Endothelial cell (in vitro differentiated cells): ENCODE measurements at regions not wholly inside any gene's neighbourhood (a gene's known extent, or its start where the extent isn't known, plus 50 kb on each side); places are given as distances from the start of the nearest gene placed in this dataset.

ENCODE experiments used
- DNase-seq: peaks from one replicate; pipeline ENCODE4 v3.0.0; 2021; ENCODE audit warnings: low spot score
- H3K27ac Mint-ChIP-seq: one replicate; pipeline ENCODE4 v1.8.0; 2021; ENCODE audit warnings: mixed read lengths, inconsistent platforms; ENCODE audit not compliant: unreplicated experiment
- H3K27me3 Mint-ChIP-seq: one replicate; pipeline ENCODE4 v1.8.0; 2021; ENCODE audit warnings: mild to moderate bottlenecking, moderate library complexity, mixed read lengths, inconsistent platforms; ENCODE audit not compliant: unreplicated experiment
- H3K36me3 Mint-ChIP-seq: one replicate; pipeline ENCODE4 v1.8.0; 2021; ENCODE audit warnings: mild to moderate bottlenecking, low read depth, mixed read lengths, inconsistent platforms; ENCODE audit not compliant: unreplicated experiment
- H3K4me1 Mint-ChIP-seq: one replicate; pipeline ENCODE4 v1.8.0; 2021; ENCODE audit warnings: mild to moderate bottlenecking, mixed read lengths, inconsistent platforms; ENCODE audit not compliant: unreplicated experiment
- H3K4me3 Mint-ChIP-seq: one replicate; pipeline ENCODE4 v1.8.0; 2021; ENCODE audit warnings: mild to moderate bottlenecking, mixed read lengths, inconsistent platforms; ENCODE audit not compliant: unreplicated experiment
- H3K9me3 Mint-ChIP-seq: one replicate; pipeline ENCODE4 v1.8.0; 2021; ENCODE audit warnings: mixed read lengths, inconsistent platforms; ENCODE audit not compliant: unreplicated experiment
- TF ChIP-seq, protein P1 (sequence below): fragments of 200-600 bp; sonication (generic); IDR thresholded peaks from one replicate; pipeline ENCODE4 v1.5.0; 2021; ENCODE audit warnings: antibody characterized with exemption; ENCODE audit not compliant: unreplicated experiment

DNA sequence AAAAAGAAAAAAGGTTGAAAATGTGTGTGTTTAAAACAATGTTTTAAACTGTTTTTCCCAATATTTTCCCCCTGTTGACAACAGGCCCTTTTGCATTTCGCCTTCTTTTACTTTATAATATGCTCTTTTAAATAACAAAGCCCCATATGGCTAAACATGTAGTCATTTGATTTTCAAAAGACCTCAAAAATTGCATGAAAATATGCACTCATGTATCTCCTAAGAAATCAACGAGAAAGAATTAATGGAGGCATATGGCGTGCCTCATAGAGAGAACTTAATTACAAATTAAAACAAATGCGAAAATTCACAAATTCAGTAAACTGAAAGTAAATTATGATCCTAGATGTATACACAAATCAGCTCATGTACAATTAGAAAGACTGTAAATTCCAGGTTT, 202.6 kb upstream of the FOXN3 start:
- peaks cover 11% of the 10 kb centered on the region for H3K27me3 Mint-ChIP-seq
- peaks cover 10% of the 10 kb centered on the region for H3K36me3 Mint-ChIP-seq
- H3K9me3 Mint-ChIP-seq = no peaks in the 10 kb centered on the region
- TF ChIP-seq, protein P1, sequence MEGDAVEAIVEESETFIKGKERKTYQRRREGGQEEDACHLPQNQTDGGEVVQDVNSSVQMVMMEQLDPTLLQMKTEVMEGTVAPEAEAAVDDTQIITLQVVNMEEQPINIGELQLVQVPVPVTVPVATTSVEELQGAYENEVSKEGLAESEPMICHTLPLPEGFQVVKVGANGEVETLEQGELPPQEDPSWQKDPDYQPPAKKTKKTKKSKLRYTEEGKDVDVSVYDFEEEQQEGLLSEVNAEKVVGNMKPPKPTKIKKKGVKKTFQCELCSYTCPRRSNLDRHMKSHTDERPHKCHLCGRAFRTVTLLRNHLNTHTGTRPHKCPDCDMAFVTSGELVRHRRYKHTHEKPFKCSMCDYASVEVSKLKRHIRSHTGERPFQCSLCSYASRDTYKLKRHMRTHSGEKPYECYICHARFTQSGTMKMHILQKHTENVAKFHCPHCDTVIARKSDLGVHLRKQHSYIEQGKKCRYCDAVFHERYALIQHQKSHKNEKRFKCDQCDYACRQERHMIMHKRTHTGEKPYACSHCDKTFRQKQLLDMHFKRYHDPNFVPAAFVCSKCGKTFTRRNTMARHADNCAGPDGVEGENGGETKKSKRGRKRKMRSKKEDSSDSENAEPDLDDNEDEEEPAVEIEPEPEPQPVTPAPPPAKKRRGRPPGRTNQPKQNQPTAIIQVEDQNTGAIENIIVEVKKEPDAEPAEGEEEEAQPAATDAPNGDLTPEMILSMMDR = no peak
- H3K4me1 Mint-ChIP-seq = peaks cover 37% of the 10 kb centered on the region
- peak overlapping the region; percentile 89 for H3K4me3 Mint-ChIP-seq
- no peak for DNase-seq
- H3K27ac Mint-ChIP-seq = peak overlapping the region; percentile 65

GRCh38 chr14:89618811-89619551, 201.9 kb upstream of the FOXN3 start:
- H3K36me3 Mint-ChIP-seq = peaks cover 10% of the 10 kb centered on the region
- DNase-seq = peak; percentile 81
- peaks cover 10% of the 10 kb centered on the region for H3K27me3 Mint-ChIP-seq
- H3K27ac Mint-ChIP-seq = peak overlapping the region; percentile 100
- H3K9me3 Mint-ChIP-seq = no peaks in the 10 kb centered on the region
- peaks cover 43% of the 10 kb centered on the region for H3K4me1 Mint-ChIP-seq
- peak overlapping the region; percentile 98 for H3K4me3 Mint-ChIP-seq
- TF ChIP-seq, protein P1 = no peak

GRCh38 chr14:89618330-89618708, 201.3 kb upstream of the FOXN3 start:
- TF ChIP-seq, protein P1 = no peak
- H3K36me3 Mint-ChIP-seq = peaks cover 11% of the 10 kb centered on the region
- peak overlapping the region; percentile 98 for H3K4me3 Mint-ChIP-seq
- H3K4me1 Mint-ChIP-seq = peaks cover 50% of the 10 kb centered on the region
- H3K9me3 Mint-ChIP-seq = no peaks in the 10 kb centered on the region
- H3K27me3 Mint-ChIP-seq = peaks cover 10% of the 10 kb centered on the region
- no peak for DNase-seq
- peak overlapping the region; percentile 100 for H3K27ac Mint-ChIP-seq

DNA sequence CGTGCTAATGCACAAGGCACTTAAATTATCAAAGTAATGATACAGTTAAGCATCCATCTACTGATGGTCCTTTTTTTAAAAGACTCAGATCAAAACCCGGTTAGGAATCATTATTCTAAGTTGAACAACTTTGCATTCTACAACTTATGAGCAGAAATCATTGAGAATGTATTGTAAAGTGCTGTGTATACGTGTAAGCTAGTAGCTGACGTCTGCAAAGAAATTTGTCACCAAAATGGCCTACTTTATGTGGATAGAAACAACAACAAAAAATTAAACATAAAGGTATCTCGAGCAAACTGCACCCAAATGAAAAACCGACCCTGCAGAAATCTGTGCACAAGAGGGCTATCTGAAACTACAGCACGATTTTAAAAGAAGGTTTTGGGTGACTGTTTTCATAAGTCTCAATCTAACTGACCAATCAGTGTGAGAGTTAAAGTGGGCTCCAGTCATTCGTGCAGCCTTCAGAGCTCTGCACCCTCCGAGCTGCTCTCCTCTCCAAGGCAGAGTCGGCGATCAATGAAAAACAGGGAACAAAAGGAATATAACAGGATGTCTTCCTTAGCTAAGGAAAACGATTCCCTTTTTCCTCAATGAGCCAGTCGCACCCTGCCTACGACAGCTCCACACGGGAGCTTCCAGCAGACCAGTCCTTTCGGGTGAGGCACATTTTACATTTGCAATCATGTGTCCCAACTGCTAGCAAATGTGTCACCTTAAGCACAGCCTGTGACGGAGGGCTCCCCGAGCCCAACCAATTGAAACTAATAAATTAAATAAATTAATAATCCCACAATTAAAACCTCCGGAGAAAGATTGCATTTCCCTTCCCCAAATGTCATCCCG, 200.7 kb upstream of the FOXN3 start:
- Mint-ChIP-seq H3K4me3 (peak overlapping the region; percentile 98), H3K9me3 (no peaks in the 10 kb centered on the region), H3K36me3 (peaks cover 10% of the 10 kb centered on the region), H3K27ac (peak overlapping the region; percentile 100), H3K4me1 (peaks cover 53% of the 10 kb centered on the region), H3K27me3 (peaks cover 11% of the 10 kb centered on the region)
- TF ChIP-seq, protein P1 = no peak
- peak; percentile 28 for DNase-seq

- Mint-ChIP-seq H3K27me3 (peaks cover 11% of the 10 kb centered on the region), H3K4me3 (peak overlapping the region; percentile 98), H3K27ac (peak overlapping the region; percentile 100), H3K36me3 (peaks cover 9% of the 10 kb centered on the region), H3K9me3 (no peaks in the 10 kb centered on the region), H3K4me1 (peaks cover 52% of the 10 kb centered on the region)
- peak; percentile 26 for DNase-seq
- TF ChIP-seq, protein P1 = no peak
Measured at GRCh38 chr14:89616852-89617341, 199.9 kb upstream of the FOXN3 start.
